Forelimb muscle (tissue), 1 donor: ENCODE measurements at regions not wholly inside any gene's neighbourhood (a gene's known extent, or its start where the extent isn't known, plus 50 kb on each side); places are given as distances from the start of the nearest gene placed in this dataset.
"Not testable (repeated sequence)": the region's sequence is repeated elsewhere in the genome, so short reads cannot be mapped to it uniquely, and the experiment has no call there.

Source experiments
- DNase-seq: peaks from one replicate; pipeline ENCODE4 v3.0.0-alpha.2; 2013; ENCODE audit warnings: low read depth

- no peak for DNase-seq
Observed at GRCh38 chr1:3992103-3992556, 92.1 kb upstream of the C1orf174 start.

DNA sequence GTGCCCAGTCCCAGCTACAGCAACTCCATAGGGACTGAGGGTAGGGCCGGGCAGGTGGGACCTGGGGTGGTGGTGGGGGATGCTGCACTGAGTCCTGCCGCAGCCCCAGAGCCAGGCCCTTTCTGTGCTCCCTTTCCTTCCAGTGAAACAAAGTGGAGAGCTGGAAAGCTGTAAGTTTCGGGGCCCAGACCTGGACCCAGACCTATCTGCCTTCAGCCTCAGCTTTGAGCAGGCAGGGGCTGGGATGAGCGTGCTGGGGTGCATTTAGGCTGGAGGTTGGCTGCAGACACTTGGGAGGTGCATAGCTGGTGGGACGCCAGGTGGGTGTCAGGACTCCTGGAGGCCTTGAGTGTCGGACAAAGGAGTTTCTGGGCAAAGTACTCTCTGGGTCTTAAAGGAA, 92.7 kb upstream of the C1orf174 start:
- no peak for DNase-seq

DNA sequence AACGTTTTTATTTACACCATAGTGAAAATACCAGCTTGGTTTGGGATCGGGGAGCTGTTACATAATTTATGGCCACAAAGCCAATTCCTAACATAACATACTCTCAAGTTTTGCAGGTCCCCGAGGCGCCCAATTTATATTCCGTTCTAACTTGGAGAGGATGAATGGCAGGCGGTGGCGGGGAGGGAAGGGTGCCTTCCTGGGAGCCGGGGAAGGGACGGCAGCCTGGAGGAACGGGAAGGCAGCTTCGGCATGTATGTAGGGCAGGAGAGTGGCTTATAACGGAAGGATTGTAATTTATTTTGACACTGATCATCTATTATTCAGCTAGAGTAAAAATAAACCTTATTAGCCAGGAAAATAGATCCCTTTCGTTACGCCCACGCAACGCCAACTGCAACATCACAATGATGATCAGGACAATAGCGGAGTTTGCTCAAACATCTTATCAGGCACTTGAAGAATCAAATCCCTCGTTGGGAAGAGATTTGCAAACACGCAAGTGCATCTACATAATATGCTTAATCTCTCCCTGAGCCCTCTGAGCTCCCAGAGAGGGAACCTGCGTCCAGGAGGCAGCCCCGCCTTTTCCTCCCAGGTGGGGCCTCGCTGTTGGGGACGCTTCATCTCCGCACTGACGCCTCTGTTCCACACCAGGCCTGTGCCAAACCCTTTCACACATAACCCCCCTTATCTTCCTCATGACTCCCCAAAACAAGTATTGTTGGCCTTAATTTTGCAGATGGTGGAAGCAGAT, 93.7 kb upstream of the C1orf174 start:
- DNase-seq, result no peak

- no peak for DNase-seq
Observed at GRCh38 chr1:3995141-3995780, 95.2 kb upstream of the C1orf174 start.

- DNase-seq, result no peak
Observed at GRCh38 chr1:3996846-3997705, 97.0 kb upstream of the C1orf174 start.

DNA sequence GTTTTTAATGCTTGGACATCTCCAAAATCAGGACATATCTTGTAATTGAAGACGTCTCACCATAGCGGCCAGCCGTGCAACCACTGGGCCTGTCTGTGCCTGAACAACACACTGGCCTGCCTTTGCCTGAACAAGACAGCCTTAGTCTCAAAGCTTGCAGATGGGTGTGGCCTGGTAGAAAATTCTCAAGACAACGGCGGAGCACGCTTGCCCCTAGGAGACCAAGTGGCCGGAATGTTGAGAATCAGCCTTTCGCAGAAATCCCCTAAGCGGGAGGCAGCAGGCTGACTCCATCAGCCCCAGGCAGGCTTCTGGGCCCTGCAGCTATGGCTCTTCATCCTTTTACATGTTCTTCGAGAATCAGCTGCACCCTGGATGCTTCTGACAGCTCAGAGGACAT, 98.0 kb upstream of the C1orf174 start:
- DNase-seq, result no peak

- not testable (repeated sequence) for DNase-seq
Observed at GRCh38 chr1:3999514-3999913, 99.4 kb upstream of the C1orf174 start.

- DNase-seq, result no peak
Observed at GRCh38 chr1:3999941-4000735, 100.1 kb upstream of the C1orf174 start.

DNA sequence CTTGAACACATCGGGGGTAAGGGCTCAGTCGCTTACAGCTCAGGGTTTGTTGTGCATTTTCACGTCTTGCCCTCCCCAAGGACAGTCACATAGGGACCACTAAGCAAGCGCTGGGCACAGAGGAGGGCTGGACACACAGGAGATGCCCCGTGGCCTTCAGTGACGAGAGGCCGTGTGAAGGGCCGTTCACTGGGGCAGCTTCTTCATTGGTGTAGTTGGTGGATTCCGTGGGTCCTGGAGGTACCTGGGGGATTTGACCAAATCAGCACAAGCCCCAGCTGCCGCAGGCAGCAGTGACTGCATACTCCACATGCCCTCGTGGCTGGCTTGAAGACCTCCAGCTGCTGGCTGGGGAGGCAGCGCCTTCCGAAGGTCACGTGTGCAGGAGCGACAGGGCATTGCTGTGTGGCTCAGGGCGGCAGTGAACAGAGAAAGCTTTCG, 100.8 kb upstream of the C1orf174 start:
- no peak for DNase-seq

- no peak for DNase-seq
Observed at GRCh38 chr1:4001461-4001860, 101.4 kb upstream of the C1orf174 start.

DNA sequence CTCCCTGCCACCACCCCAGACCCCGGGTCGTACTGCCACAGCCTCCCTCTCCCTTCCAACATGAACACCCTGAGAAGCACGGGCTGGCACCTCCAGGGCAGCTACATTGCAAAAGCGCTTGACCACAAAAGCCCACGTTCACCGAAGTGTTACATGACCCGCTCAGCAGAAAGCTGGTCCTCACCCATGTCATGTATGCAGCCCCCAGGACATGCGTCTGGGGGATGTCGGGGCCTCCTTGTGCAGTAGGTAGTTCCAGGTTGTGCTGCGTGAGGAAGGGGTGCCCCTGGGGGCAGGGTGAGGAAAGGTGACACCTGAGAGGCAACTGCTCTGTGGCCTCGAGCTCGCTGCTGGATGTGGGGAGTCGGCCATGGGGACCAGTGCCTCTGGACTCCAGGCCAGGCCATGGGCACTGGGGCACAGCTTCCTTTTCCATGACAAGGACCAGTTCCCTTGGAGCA, 102.0 kb upstream of the C1orf174 start:
- DNase-seq, result no peak

DNA sequence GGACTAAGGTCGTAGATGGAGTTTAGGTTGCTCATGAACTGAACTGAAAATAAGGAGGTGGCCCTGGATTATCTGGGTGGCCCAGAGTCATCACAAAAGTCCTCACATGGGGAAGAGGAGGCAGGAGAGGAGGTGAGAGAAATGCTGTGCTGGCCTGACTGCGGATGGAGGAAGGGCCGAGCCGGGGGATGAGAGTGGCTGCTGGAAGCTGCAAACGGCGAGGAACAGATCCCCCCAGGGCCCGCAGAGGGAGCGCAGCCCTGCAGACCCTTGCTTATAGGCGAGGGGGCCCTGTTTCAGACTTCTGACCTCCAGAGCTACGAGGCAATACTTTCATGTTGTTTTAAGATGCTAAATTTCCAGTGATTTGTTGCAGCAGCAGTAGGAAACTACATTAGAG, 102.7 kb upstream of the C1orf174 start:
- no peak for DNase-seq

DNA sequence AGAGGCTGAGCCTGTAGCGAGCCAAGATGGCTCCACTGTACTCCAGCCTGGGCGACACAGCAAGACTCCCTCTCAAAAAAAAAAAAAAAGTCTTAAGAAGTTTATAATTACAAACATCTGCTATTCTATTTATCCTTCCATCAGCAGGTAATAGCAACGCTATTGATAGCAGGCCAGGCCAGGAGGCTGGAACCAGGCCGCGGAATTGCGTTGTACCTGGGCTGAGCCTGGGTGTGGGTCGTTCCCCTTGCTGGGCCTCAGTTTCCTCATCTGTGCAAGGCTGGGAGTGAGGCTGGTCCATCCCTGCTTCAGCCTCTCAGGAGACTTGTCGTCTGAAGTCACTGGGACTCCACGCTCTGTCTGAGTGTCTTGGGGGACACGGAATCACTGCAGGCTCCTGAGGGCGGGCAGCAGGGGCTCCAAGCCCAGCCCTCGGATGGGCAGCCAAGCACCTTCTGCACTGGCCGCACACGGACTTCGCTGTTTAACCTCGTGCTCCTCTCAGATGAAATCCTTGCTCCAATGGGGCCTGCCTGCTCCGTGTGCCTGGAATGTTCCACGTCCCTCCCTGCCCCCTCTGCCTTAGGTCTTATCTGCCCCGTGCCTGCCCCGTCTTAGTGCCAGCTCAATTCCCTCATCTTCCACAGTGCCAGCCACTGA, 103.9 kb upstream of the C1orf174 start:
- no peak for DNase-seq

DNA sequence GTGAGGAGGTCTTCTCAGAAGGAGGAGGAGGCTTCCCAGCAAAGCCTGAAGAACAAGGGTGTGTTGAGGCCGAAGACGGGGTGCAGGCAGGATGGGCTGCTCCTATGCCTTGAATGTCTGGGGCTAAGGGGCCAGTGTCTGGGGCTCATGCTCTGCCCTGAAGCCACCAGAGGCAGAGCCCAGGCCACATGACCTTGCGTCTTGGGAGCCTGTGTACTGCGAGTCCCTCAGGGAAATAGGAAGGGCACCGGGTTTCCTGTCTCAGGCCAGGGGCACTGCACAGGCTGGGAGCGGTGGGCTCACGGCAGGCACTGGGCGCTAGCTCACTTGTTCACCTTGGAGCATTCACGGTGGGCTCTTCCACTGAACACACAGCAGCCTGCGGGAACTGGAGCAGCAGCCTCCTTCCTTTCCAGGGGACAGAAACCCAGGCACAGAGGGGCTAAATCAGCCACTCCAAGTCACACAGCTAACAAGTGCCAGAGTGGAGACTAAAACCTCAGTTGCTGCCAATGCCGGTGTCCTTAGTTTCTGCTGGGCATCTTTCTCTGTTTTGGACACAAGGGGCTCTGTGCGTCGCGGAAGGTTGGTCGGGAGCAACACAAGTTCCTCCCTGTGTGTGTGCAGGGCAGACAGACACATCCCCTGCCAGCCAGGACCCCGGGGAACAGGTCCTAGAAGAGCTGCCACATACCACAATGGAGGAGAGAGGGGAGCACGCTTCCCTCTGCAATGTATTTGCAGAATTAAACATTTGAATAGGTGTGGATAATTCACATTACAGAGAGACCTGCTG, 104.8 kb upstream of the C1orf174 start:
- DNase-seq, result no peak

- DNase-seq, result no peak
Observed at GRCh38 chr1:4005431-4005830, 105.4 kb upstream of the C1orf174 start.

GRCh38 chr1:4006676-4007374, 106.8 kb upstream of the C1orf174 start:
- DNase-seq, result no peak

- DNase-seq, result no peak
Observed at GRCh38 chr1:4010284-4010683, 110.2 kb upstream of the C1orf174 start.

- no peak for DNase-seq
Observed at GRCh38 chr1:4010814-4011605, 110.9 kb upstream of the C1orf174 start.
